ENCODE measurements at regions not wholly inside any gene's neighbourhood (a gene's known extent, or its start where the extent isn't known, plus 50 kb on each side); places are given as distances from the start of the nearest gene placed in this dataset.

DNA sequence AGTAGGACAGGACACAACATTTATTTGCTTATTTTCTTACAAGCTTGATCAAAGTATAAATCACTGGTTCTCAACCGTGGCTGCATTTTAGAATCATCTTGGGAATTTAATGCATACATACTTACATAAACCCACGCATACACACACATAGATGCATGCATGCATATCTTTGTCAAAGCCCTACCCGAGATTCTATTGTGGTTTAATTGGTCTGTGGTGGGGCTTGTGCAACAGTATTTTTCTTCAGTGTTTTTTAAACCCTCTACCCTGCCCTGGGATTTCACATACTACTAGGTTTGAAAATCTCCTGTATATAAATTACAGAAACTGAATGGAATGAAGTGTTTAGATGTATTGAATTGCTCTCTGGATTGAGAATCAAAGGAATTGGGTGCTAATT, 1166.2 kb downstream of the MAT2B start:
- no peak overlapping the region for H3K4me3 ChIP-seq (ENCODE audit: low read depth in 1 of 2, low read length in 2 of 2)
- no peaks in the 10 kb centered on the region for H3K9me3 ChIP-seq (ENCODE audit: control insufficient read depth in 1 of 2, low read length in 2 of 2)
- H3K36me3 ChIP-seq (ENCODE audit: control insufficient read depth in 1 of 2, insufficient read depth in 2 of 2, low read length in 2 of 2), result no peaks in the 10 kb centered on the region
- no peaks in the 10 kb centered on the region for H3K4me1 ChIP-seq (ENCODE audit: control insufficient read depth in 1 of 2, insufficient read depth in 2 of 2, low read length in 2 of 2)
- H3K27ac ChIP-seq (ENCODE audit: low read length), result no peak overlapping the region
- H3K27me3 ChIP-seq (ENCODE audit: low read depth, low read length), result no peaks in the 10 kb centered on the region

DNA sequence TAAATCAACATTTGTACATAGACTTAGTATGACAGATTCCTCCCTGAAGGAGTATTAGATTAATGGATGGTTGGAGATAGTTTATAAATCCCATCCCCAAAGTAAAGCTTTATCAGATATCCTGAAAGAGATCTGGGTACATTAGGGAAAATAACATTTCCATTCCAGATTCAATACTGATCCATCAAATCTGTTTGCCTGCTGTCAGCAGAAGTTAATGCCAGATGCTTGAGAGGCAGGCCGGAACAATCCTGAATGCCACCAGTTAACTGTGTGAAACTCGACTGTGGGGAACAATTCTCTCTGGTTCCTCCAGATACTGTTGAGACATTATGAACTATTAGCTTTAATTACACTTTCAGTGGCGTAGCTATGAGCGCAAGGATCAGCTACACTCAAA, 1166.8 kb downstream of the MAT2B start:
- Histone ChIP-seq H3K4me1 (ENCODE audit: control insufficient read depth in 1 of 2, insufficient read depth in 2 of 2, low read length in 2 of 2) (no peaks in the 10 kb centered on the region), H3K27me3 (ENCODE audit: low read depth, low read length) (no peaks in the 10 kb centered on the region), H3K9me3 (ENCODE audit: control insufficient read depth in 1 of 2, low read length in 2 of 2) (no peaks in the 10 kb centered on the region), H3K27ac (ENCODE audit: low read length) (no peak overlapping the region), H3K4me3 (ENCODE audit: low read depth in 1 of 2, low read length in 2 of 2) (no peak overlapping the region), H3K36me3 (ENCODE audit: control insufficient read depth in 1 of 2, insufficient read depth in 2 of 2, low read length in 2 of 2) (no peaks in the 10 kb centered on the region)

DNA sequence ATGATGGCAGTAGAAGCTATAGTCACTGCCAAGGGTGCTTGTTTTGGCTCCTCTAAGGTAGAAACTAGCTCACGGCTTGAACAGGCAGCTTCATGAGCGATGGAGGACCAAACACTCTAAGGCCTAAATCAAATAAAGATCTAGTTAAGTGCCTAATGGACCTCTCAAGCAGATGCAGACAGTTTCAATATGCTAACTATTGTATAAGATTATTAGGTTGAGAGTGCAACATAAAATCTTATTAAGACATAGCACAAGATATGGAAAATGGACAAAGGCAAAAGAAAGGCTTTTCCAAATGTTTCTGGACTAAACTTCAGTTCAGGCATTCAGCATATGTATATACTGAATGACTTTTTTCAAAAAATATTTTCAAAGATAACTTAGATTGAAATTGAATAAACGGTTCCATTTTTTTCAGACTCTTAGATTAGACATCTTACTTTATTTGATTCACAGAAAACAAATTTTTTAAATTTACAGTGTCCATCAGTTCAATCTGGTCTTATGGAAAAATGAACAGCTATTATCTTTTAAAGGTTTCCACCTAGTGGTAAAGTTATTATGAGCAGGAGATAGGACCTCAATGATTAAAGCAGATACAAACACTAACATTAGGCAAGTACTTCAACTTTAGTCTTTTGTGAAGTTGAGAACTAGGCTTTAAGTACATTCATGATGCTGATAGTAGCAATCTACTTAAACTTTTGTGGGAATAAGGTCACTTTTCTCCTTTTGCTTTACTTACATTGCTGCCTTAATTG, 1167.7 kb downstream of the MAT2B start:
- no peaks in the 10 kb centered on the region for H3K27me3 ChIP-seq (ENCODE audit: low read depth, low read length)
- no peak overlapping the region for H3K27ac ChIP-seq (ENCODE audit: low read length)
- no peaks in the 10 kb centered on the region for H3K36me3 ChIP-seq (ENCODE audit: control insufficient read depth in 1 of 2, insufficient read depth in 2 of 2, low read length in 2 of 2)
- no peak overlapping the region for H3K4me3 ChIP-seq (ENCODE audit: low read depth in 1 of 2, low read length in 2 of 2)
- no peaks in the 10 kb centered on the region for H3K4me1 ChIP-seq (ENCODE audit: control insufficient read depth in 1 of 2, insufficient read depth in 2 of 2, low read length in 2 of 2)
- H3K9me3 ChIP-seq (ENCODE audit: control insufficient read depth in 1 of 2, low read length in 2 of 2), result no peaks in the 10 kb centered on the region

DNA sequence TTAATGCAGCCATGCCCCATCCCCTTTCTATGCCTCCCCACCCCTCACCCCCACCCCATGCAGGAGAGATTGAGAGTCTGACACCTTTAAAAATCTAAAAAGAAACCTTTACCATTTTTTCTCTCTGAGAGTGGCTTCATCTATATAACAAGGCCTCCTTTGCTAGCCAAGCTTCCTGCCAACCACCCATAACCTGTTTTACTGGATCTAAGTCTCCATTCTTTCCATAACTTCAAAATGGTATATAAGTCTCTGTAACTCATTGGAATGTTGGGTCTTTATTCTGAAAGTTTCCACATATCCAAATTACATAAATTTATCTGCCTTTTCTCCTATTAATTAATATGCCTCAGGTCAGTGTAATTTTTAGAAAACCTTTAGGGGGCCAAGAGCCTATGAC, 1174.0 kb downstream of the MAT2B start:
- Histone ChIP-seq H3K4me1 (ENCODE audit: control insufficient read depth in 1 of 2, insufficient read depth in 2 of 2, low read length in 2 of 2) (no peaks in the 10 kb centered on the region), H3K4me3 (ENCODE audit: low read depth in 1 of 2, low read length in 2 of 2) (no peak overlapping the region), H3K27me3 (ENCODE audit: low read depth, low read length) (no peaks in the 10 kb centered on the region), H3K9me3 (ENCODE audit: control insufficient read depth in 1 of 2, low read length in 2 of 2) (no peaks in the 10 kb centered on the region), H3K27ac (ENCODE audit: low read length) (no peak overlapping the region), H3K36me3 (ENCODE audit: control insufficient read depth in 1 of 2, insufficient read depth in 2 of 2, low read length in 2 of 2) (no peaks in the 10 kb centered on the region)

DNA sequence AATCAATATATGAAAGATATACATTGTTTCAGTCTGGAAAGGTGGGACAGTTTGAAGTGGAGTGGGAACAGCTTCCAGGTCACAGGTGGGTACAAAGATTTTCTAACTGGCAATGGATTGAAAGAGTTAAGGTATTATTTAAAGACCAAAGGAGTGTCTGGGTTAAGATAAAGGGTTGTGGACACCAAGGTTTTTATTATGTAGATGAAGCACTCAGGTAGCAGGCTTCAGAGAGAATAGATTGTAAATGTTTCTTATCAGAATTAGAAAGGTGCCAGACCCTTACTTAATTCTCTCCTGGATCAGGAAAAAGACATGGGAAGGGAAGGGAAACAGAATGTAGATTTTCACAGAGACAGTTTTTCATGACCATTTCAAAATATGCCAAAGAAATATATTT, 1174.8 kb downstream of the MAT2B start:
- Histone ChIP-seq H3K27me3 (ENCODE audit: low read depth, low read length) (no peaks in the 10 kb centered on the region), H3K4me3 (ENCODE audit: low read depth in 1 of 2, low read length in 2 of 2) (no peak overlapping the region), H3K27ac (ENCODE audit: low read length) (no peak overlapping the region), H3K36me3 (ENCODE audit: control insufficient read depth in 1 of 2, insufficient read depth in 2 of 2, low read length in 2 of 2) (no peaks in the 10 kb centered on the region), H3K4me1 (ENCODE audit: control insufficient read depth in 1 of 2, insufficient read depth in 2 of 2, low read length in 2 of 2) (no peaks in the 10 kb centered on the region), H3K9me3 (ENCODE audit: control insufficient read depth in 1 of 2, low read length in 2 of 2) (no peaks in the 10 kb centered on the region)

DNA sequence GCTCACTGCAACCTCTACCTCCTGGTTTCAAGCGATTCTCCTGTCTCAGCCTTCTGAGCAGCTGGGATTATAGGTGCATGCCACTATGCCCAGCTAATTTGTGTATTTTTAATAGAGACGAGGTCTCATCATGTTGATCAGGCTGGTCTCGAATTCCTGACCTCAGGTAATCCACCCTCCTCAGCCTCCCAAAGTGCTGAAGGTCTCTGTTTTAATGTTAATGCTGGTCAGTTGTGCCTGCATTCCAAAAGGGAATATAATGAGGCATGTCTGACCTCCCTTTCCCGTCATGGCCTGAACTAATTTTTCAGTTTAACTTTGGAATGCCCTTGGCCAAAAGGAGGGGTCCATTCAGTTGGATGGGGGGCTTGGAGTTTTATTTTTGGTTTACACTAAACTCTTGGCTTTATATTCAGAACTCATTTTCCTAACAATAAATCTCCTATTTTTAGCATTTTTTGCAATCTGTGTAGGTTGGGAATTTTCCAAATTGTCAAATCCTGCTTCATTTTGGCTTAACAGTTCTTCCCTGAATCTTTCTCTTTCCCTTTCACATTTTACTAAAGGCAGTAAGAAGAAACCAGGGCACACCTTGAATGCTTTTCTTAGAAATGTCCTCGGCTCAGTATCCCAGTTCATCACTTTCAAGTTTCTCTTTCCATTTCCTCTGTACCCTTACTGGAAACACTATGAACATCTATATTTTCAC, 1175.5 kb downstream of the MAT2B start:
- no peaks in the 10 kb centered on the region for H3K4me1 ChIP-seq (ENCODE audit: control insufficient read depth in 1 of 2, insufficient read depth in 2 of 2, low read length in 2 of 2)
- H3K36me3 ChIP-seq (ENCODE audit: control insufficient read depth in 1 of 2, insufficient read depth in 2 of 2, low read length in 2 of 2), result no peaks in the 10 kb centered on the region
- H3K9me3 ChIP-seq (ENCODE audit: control insufficient read depth in 1 of 2, low read length in 2 of 2), result no peaks in the 10 kb centered on the region
- H3K4me3 ChIP-seq (ENCODE audit: low read depth in 1 of 2, low read length in 2 of 2), result no peak overlapping the region
- H3K27ac ChIP-seq (ENCODE audit: low read length), result no peak overlapping the region
- H3K27me3 ChIP-seq (ENCODE audit: low read depth, low read length), result no peaks in the 10 kb centered on the region

DNA sequence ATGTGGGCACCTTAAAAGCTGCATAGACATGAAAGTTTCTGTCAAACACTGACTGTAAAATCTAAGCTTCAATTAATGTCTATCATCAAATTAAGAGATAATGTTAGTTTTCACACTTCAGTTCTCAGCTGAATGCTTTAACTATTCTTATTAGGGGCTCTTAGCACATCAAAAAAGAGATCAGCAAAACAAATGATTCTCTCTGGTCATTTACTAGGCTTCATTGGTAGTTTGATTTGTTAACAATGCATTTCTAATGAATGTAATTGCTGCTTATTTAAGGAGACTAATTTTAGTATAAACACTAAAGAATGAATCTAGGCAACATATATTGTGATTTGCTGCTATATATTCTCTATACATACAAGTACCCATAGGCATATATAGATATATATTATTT, 1182.0 kb downstream of the MAT2B start:
- no peaks in the 10 kb centered on the region for H3K9me3 ChIP-seq (ENCODE audit: control insufficient read depth in 1 of 2, low read length in 2 of 2)
- no peak overlapping the region for H3K4me3 ChIP-seq (ENCODE audit: low read depth in 1 of 2, low read length in 2 of 2)
- no peaks in the 10 kb centered on the region for H3K27me3 ChIP-seq (ENCODE audit: low read depth, low read length)
- no peak overlapping the region for H3K27ac ChIP-seq (ENCODE audit: low read length)
- H3K4me1 ChIP-seq (ENCODE audit: control insufficient read depth in 1 of 2, insufficient read depth in 2 of 2, low read length in 2 of 2), result no peaks in the 10 kb centered on the region
- H3K36me3 ChIP-seq (ENCODE audit: control insufficient read depth in 1 of 2, insufficient read depth in 2 of 2, low read length in 2 of 2), result no peaks in the 10 kb centered on the region

DNA sequence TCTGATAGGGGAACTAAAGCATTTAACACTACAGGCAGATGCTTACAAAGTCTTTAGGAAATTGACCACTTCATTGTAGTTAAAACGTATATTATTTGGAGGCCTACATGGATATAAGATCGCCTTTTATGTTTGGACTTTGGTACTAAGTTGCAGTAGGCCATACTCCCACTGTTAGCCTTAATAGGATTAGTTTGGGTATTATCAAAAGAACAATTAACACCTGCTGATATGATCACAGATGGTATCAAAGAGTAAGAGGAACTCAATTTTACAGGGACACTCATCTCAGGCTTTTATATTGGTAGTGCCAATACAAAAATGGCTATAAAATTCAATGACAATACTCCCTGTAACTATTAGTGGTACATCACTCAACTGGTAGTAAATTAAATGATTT, 1183.0 kb downstream of the MAT2B start:
- H3K36me3 ChIP-seq (ENCODE audit: control insufficient read depth in 1 of 2, insufficient read depth in 2 of 2, low read length in 2 of 2), result no peaks in the 10 kb centered on the region
- H3K4me1 ChIP-seq (ENCODE audit: control insufficient read depth in 1 of 2, insufficient read depth in 2 of 2, low read length in 2 of 2), result no peaks in the 10 kb centered on the region
- no peak overlapping the region for H3K4me3 ChIP-seq (ENCODE audit: low read depth in 1 of 2, low read length in 2 of 2)
- no peak overlapping the region for H3K27ac ChIP-seq (ENCODE audit: low read length)
- no peaks in the 10 kb centered on the region for H3K27me3 ChIP-seq (ENCODE audit: low read depth, low read length)
- H3K9me3 ChIP-seq (ENCODE audit: control insufficient read depth in 1 of 2, low read length in 2 of 2), result no peaks in the 10 kb centered on the region

DNA sequence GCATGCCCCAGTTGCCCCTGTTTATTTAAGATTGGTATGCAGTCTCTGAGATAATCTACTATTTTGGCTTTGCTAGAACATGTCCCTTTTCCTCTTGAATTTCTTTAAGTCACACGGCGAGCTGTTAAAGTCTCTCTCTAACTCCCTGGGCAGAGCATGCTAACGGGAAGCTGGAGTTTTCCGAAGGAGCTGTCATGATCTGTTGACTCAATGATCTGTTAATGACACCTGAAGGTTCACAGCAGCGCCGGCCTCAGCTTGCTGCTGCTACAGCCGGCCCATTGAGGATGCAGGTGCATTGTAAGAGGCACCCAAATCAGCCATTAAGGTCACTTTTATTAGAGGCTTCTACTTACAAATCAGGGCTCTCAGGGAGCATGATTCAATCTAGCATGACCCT, 1203.4 kb downstream of the MAT2B start:
- Histone ChIP-seq H3K36me3 (ENCODE audit: control insufficient read depth in 1 of 2, insufficient read depth in 2 of 2, low read length in 2 of 2) (no peaks in the 10 kb centered on the region), H3K4me3 (ENCODE audit: low read depth in 1 of 2, low read length in 2 of 2) (no peak overlapping the region), H3K27me3 (ENCODE audit: low read depth, low read length) (no peaks in the 10 kb centered on the region), H3K27ac (ENCODE audit: low read length) (no peak overlapping the region), H3K4me1 (ENCODE audit: control insufficient read depth in 1 of 2, insufficient read depth in 2 of 2, low read length in 2 of 2) (no peaks in the 10 kb centered on the region), H3K9me3 (ENCODE audit: control insufficient read depth in 1 of 2, low read length in 2 of 2) (no peaks in the 10 kb centered on the region)

DNA sequence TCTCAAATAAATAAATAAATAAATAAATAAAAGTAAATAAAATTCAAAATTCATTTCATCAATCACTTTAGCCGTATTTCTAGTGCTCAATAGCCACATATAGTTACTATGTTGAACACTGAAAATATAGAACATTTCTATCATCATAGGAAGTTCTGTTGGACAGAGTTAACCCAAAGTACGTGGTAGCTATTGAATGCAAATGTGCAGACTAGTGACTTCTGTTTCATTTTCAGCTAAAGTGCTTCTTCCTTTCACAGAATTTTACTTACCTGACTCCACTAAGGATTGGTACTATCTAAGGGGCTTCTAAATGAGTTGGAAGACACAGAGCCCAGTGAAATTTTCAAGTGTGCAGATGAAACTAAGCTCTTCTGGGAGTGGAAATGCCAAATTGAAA, 1208.3 kb downstream of the MAT2B start:
- Histone ChIP-seq H3K4me3 (ENCODE audit: low read depth in 1 of 2, low read length in 2 of 2) (no peak overlapping the region), H3K27me3 (ENCODE audit: low read depth, low read length) (no peaks in the 10 kb centered on the region), H3K4me1 (ENCODE audit: control insufficient read depth in 1 of 2, insufficient read depth in 2 of 2, low read length in 2 of 2) (no peaks in the 10 kb centered on the region), H3K9me3 (ENCODE audit: control insufficient read depth in 1 of 2, low read length in 2 of 2) (no peaks in the 10 kb centered on the region), H3K27ac (ENCODE audit: low read length) (no peak overlapping the region), H3K36me3 (ENCODE audit: control insufficient read depth in 1 of 2, insufficient read depth in 2 of 2, low read length in 2 of 2) (no peaks in the 10 kb centered on the region)

DNA sequence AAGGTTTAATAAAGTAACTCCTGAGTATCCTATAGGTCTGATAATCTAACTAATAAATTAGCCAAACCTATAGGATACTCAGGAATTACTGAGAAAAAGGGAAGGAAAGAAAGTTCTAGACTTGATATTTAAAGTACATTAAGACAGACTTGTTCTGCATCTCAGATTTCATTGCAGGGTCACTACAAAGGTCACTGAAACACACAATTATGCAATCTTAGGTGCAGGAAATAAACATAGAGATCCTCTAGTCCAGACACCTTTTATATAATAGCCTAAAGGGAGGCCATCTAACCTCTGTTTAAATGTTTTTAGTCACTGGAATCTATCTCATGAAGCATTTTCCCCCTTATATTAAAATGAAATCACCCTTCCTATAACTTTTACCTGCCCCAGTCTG, 1215.7 kb downstream of the MAT2B start:
- Histone ChIP-seq H3K27me3 (ENCODE audit: low read depth, low read length) (no peaks in the 10 kb centered on the region), H3K36me3 (ENCODE audit: control insufficient read depth in 1 of 2, insufficient read depth in 2 of 2, low read length in 2 of 2) (no peaks in the 10 kb centered on the region), H3K4me3 (ENCODE audit: low read depth in 1 of 2, low read length in 2 of 2) (no peak overlapping the region), H3K9me3 (ENCODE audit: control insufficient read depth in 1 of 2, low read length in 2 of 2) (no peaks in the 10 kb centered on the region), H3K27ac (ENCODE audit: low read length) (no peak overlapping the region), H3K4me1 (ENCODE audit: control insufficient read depth in 1 of 2, insufficient read depth in 2 of 2, low read length in 2 of 2) (no peaks in the 10 kb centered on the region)

DNA sequence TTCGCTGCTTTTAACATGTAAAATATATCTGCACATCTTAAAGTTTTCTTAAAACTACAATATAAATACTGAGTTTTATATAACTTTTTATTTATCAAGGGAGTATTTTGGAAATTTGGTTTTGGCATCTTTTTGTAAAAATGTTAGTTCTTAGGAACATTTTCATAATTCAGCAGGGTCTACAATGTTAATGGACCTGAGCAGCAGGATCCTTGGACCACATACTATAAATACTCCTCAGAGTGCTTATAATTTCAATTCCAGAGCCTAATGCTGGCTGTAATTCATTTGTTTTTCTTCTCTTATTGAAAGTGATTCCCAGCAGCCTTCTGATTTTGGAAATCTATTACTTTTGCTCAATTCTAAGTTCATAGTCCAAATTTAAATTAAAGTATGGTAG, 1216.2 kb downstream of the MAT2B start:
- no peaks in the 10 kb centered on the region for H3K9me3 ChIP-seq (ENCODE audit: control insufficient read depth in 1 of 2, low read length in 2 of 2)
- H3K4me3 ChIP-seq (ENCODE audit: low read depth in 1 of 2, low read length in 2 of 2), result no peak overlapping the region
- H3K27me3 ChIP-seq (ENCODE audit: low read depth, low read length), result no peaks in the 10 kb centered on the region
- no peaks in the 10 kb centered on the region for H3K4me1 ChIP-seq (ENCODE audit: control insufficient read depth in 1 of 2, insufficient read depth in 2 of 2, low read length in 2 of 2)
- H3K36me3 ChIP-seq (ENCODE audit: control insufficient read depth in 1 of 2, insufficient read depth in 2 of 2, low read length in 2 of 2), result no peaks in the 10 kb centered on the region
- H3K27ac ChIP-seq (ENCODE audit: low read length), result no peak overlapping the region

Data from muscle layer of duodenum (tissue), 2 donors.